GM18517 (cell line): ENCODE measurements at regions not wholly inside any gene's neighbourhood (a gene's known extent, or its start where the extent isn't known, plus 50 kb on each side); places are given as distances from the start of the nearest gene placed in this dataset.
"Not testable (repeated sequence)": the region's sequence is repeated elsewhere in the genome, so short reads cannot be mapped to it uniquely, and the experiment has no call there.

Experiments used
- ATAC-seq: cut with Tn5 transposase; IDR thresholded peaks from one replicate; pipeline ENCODE4 v1.9.1; 2021; ENCODE audit warnings: mild to moderate bottlenecking, moderate library complexity; ENCODE audit not compliant: unreplicated experiment

- no peak for ATAC-seq
Measured at GRCh38 chr9:83138422-83139135, 75.6 kb upstream of the RASEF start.

GRCh38 chr9:83133316-83133715, 70.4 kb upstream of the RASEF start:
- no peak for ATAC-seq

- no peak for ATAC-seq
Measured at GRCh38 chr9:83132768-83133167, 69.8 kb upstream of the RASEF start.

GRCh38 chr9:83130541-83130940, 67.6 kb upstream of the RASEF start:
- no peak for ATAC-seq

GRCh38 chr9:83125671-83126070, 62.7 kb upstream of the RASEF start:
- no peak for ATAC-seq

DNA sequence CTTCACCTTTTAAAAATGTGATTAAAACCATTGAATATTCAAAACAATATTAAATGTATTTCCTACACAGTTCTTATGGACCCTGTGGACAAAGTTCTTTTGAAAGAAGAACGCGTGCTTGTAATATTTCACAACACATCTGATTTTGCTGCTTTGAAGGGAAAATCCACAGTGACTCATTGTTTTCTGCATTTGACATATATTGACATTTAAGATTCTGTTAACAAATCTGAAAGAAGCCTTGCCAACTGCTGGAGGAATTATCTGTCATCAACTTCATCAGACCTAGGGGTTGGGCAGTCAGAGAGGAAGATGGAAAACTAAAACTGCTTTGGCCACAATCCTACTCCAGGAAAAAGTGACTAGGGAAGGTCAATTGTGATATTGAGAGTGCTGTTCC, 56.9 kb upstream of the RASEF start:
- no peak for ATAC-seq

GRCh38 chr9:83116026-83116425, 53.1 kb upstream of the RASEF start:
- ATAC-seq: no peak

DNA sequence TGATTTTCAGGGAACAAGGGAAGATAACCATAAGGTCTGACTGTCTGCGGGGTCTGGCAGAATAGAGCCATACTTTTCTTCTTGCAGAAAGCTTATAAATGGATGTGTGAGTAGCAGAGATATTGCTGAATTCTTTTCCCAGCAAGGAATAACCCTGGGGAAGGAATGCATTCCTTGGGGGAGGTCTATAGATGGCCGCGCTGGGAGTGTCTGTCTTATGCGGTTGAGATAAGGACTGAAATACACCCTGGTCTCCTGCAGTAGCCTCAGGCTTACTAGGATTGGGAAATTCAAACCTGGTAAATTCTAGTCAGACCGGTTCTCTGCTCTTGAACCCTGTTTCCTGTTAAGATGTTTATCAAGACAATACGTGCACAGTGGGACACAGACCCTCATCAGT, 50.5 kb upstream of the RASEF start:
- not testable (repeated sequence) for ATAC-seq
